K562 (cell line): ENCODE measurements at regions not wholly inside any gene's neighbourhood (a gene's known extent, or its start where the extent isn't known, plus 50 kb on each side); places are given as distances from the start of the nearest gene placed in this dataset.

Experiments
- ATAC-seq: fragments of 200-7000 bp; cut with Tn5 transposase; 3 replicates; pipeline ENCODE4 v1.9.1; 2020; ENCODE audit warnings: moderate library complexity
- BruUV-seq: library from RNA; stranded (reverse); fragments of 400-500 nt; replicated peaks from 2 replicates; lab custom pipeline; 2021; lab: Mats Ljungman, UMichigan
- CTCF ChIA-PET: fragments of 300-600 bp; formaldehyde crosslinking; extraction: SDS; loops from one replicate; lab custom pipeline; 2021; ENCODE audit warnings: low intra/inter-chr PET ratio; lab: Yijun Ruan, JAX
- POLR2A ChIA-PET: fragments of 300-600, 350-650 bp; sonication (Branson Sonifier 250); formaldehyde crosslinking; extraction: SDS; loops from one replicate; lab custom pipeline; 2021; ENCODE audit warnings: antibody characterized with exemption, inconsistent platforms; lab: Yijun Ruan, JAX
- DNase-seq, 4 experiments: peaks; one replicate each; pipeline versions ENCODE4 v3.0.0 to v3.0.0-alpha.2; 2011 to 2018; ENCODE audit warnings: low spot score in 3 of 4, mixed read lengths in 3 of 4; ENCODE audit errors: extremely low read depth in 1 of 4
- FAIRE-seq: peaks from 2 replicates; lab custom pipeline; 2011; peaks lifted over from hg19 to GRCh38; lab: Jason Lieb, UNC
- H2AFZ ChIP-seq: 2 replicates; pipeline ENCODE4 v1.6.0; 2011; ENCODE audit warnings: low read depth, low read length, control low read depth, inconsistent platforms
- H3K27ac ChIP-seq: fragments of 200-600 bp; 3 replicates; pipeline ENCODE4 v1.8.0; 2011; ENCODE audit warnings: low read depth, mild to moderate bottlenecking, control low read depth, inconsistent platforms, low read length, moderate library complexity, mixed read lengths; ENCODE audit errors: extremely low read depth
- H3K27me3 ChIP-seq, 2 experiments: fragments of 300-600 bp in 1 of 2; 2 replicates in 1 of 2; 3 replicates in 1 of 2; pipeline versions ENCODE4 v1.6.0 to v1.8.0; 2011; ENCODE audit warnings: inconsistent platforms in 2 of 2, low read length in 2 of 2, mild to moderate bottlenecking in 1 of 2, mixed read lengths in 1 of 2, moderate library complexity in 1 of 2; ENCODE audit not compliant: control insufficient read depth in 2 of 2, insufficient read depth in 2 of 2
- H3K36me3 ChIP-seq: fragments of 300-600 bp; 3 replicates; pipeline ENCODE4 v1.8.0; 2011; ENCODE audit warnings: mild to moderate bottlenecking, low read length, inconsistent platforms; ENCODE audit not compliant: control insufficient read depth, insufficient read depth
- H3K4me1 ChIP-seq, 2 experiments: fragments of 200-600 bp in 1 of 2; replicated peaks in 1 of 2; 2 replicates in 1 of 2; 3 replicates in 1 of 2; pipeline versions ENCODE4 v1.5.1 to v1.8.0; 2011; ENCODE audit warnings: inconsistent platforms in 2 of 2, low read length in 2 of 2, mild to moderate bottlenecking in 1 of 2, mixed read lengths in 1 of 2, moderate library complexity in 1 of 2; ENCODE audit not compliant: control insufficient read depth in 2 of 2, insufficient read depth in 2 of 2
- H3K4me2 ChIP-seq: 2 replicates; pipeline ENCODE4 v1.6.1; 2011; ENCODE audit warnings: low read length, control low read depth, inconsistent platforms, mixed read lengths; ENCODE audit not compliant: insufficient read depth
- H3K4me3 ChIP-seq: fragments of 200-600 bp; sonication (generic), shearing (Covaris generic); 2 replicates; pipeline ENCODE4 v1.5.1; 2016; ENCODE audit warnings: control low read depth, inconsistent platforms
- H3K79me2 ChIP-seq: fragments of 200-600 bp; 3 replicates; pipeline ENCODE4 v1.8.0; 2011; ENCODE audit warnings: low read length, inconsistent platforms; ENCODE audit not compliant: control insufficient read depth, insufficient read depth
- H3K9ac ChIP-seq, 2 experiments: 2 replicates each; pipeline versions ENCODE4 v1.6.0 to v1.6.1; 2011; ENCODE audit warnings: low read depth in 2 of 2, low read length in 2 of 2, control low read depth in 1 of 2, inconsistent platforms in 1 of 2, mild to moderate bottlenecking in 1 of 2, mixed read lengths in 1 of 2; ENCODE audit not compliant: insufficient read depth in 1 of 2
- H3K9me1 ChIP-seq: one replicate; pipeline ENCODE4 v1.6.0; 2011; ENCODE audit warnings: inconsistent platforms, mild to moderate bottlenecking, low read length, moderate library complexity; ENCODE audit not compliant: control insufficient read depth, insufficient read depth
- H3K9me3 ChIP-seq: replicated peaks from 2 replicates; pipeline ENCODE4 v1.5.1; 2011; ENCODE audit warnings: low read depth, low read length, inconsistent platforms; ENCODE audit not compliant: control insufficient read depth, insufficient read depth
- H4K20me1 ChIP-seq: replicated peaks from 2 replicates; pipeline ENCODE4 v1.6.1; 2011; ENCODE audit warnings: low read length, inconsistent platforms, mixed read lengths; ENCODE audit not compliant: control insufficient read depth, insufficient read depth
- ARID1B ChIP-seq: fragments of 450-650 bp; IDR thresholded peaks from 2 replicates; pipeline ENCODE4 v1.6.1; 2016; ENCODE audit warnings: antibody characterized with exemption, mild to moderate bottlenecking, inconsistent platforms
- BHLHE40 ChIP-seq: IDR thresholded peaks from 2 replicates; pipeline ENCODE4 v1.6.1; 2011; ENCODE audit warnings: low read length, improper control_type of control experiment
- CREB1 ChIP-seq, 2 experiments: sonication (generic) in 1 of 2; formaldehyde crosslinking in 1 of 2; IDR thresholded peaks; 2 replicates each; pipeline versions ENCODE4 v1.6.1 to v1.8.0; 2012 to 2022; ENCODE audit warnings: inconsistent platforms in 1 of 2, mild to moderate bottlenecking in 1 of 2, missing genetic modification reagents in 1 of 2, moderate library complexity in 1 of 2
- JUNB ChIP-seq: fragments of 450-650 bp; formaldehyde crosslinking; conservative IDR thresholded peaks from 2 replicates; pipeline ENCODE4 v1.4.0; 2020; ENCODE audit warnings: mild to moderate bottlenecking
- LEF1 ChIP-seq: fragments of 450-650 bp; IDR thresholded peaks from 2 replicates; pipeline ENCODE4 v1.6.1; 2016; ENCODE audit warnings: mild to moderate bottlenecking
- PTBP1 ChIP-seq: fragments of 200-400 bp; formaldehyde crosslinking; IDR thresholded peaks from 2 replicates; pipeline ENCODE4 v1.6.1; 2017; ENCODE audit warnings: low read depth, low read length
- RBM34 ChIP-seq: fragments of 200-400 bp; formaldehyde crosslinking; IDR thresholded peaks from 2 replicates; pipeline ENCODE4 v1.6.1; 2018; ENCODE audit warnings: low read length, borderline replicate concordance; ENCODE audit not compliant: insufficient read depth
- ZFP1 ChIP-seq: fragments of 450-650 bp; formaldehyde crosslinking; IDR thresholded peaks from 2 replicates; pipeline ENCODE4 v1.4.0; 2020; ENCODE audit warnings: mild to moderate bottlenecking, mixed read lengths
- WGBS: fragments of 100-300 bp; shearing (Covaris generic); methylation state at CpG from one replicate; pipeline ENCODE4 v1.1.6; 2016; ENCODE audit warnings: low coverage, mixed read lengths; ENCODE audit not compliant: insufficient coverage; ENCODE audit errors: missing lambda C conversion rate; 5-methylcytosine and 5-hydroxymethylcytosine counted together
- in situ Hi-C: fragments of 300-500 bp; cut with MboI; formaldehyde crosslinking; loops from 4 replicates; pipeline ENCODE4 v1.15.0; 2018; ENCODE audit warnings: inconsistent platforms, mixed read lengths
- intact Hi-C: fragments of 100-400 bp; cut with micrococcal nuclease; formaldehyde crosslinking; loops from 2 replicates; pipeline ENCODE4 v1.14.2; 2022

- TF ChIP-seq CREB1 (IDR thresholded peaks at IDR 0.05) (no peak), CREB1 (CRISPR knock-in tag; IDR thresholded peaks at IDR 0.05) (no peak)
These were observed 513.0 kb downstream of the NAV3 start (continued) for GRCh38 chr12:78343657-78344056.

DNA sequence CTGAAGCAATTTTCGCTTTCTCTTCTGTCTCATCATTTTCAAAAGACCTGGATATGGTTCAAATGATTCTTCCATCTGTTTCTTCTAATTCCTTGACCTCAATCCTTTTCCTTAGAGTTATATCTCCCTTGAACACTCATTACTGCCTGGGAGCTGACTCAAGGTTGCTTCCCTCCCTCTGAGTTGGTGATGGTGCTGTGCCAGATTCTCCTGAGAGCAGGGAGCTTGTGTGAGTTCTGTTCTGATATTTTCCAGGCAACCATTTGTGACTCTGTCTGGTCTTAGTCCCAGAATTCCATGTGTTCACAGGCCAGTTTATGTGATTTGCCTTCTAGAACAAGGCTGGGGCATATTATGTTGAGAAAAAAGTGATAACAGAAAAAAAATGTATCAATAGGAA lies 505.1 kb upstream of the SYT1 start:
- Histone ChIP-seq H3K79me2 (no peaks in the 10 kb centered on the region), H3K9ac (no peak overlapping the region), H3K4me3 (no peak overlapping the region), H3K27me3 (no peaks in the 10 kb centered on the region), H2AFZ (no peak overlapping the region), H4K20me1 (no peaks in the 10 kb centered on the region), H3K27ac (no peak overlapping the region), H3K36me3 (no peaks in the 10 kb centered on the region), H3K4me2 (no peak overlapping the region), H3K4me1 (no peaks in the 10 kb centered on the region), H3K9me1 (no peaks in the 10 kb centered on the region), H3K9me3 (0 out of 2 replicates have a peak, but pooled peaks cover 2% of the 10 kb centered on the region)
- ChIA-PET CTCF (no interaction called here), POLR2A (no interaction called here)
- ATAC-seq (no peak), DNase-seq (no peak), FAIRE-seq (no peak)
- in situ Hi-C loops (no loop called here), intact Hi-C loops (no loop called here)
- BruUV-seq = no TSS peak
- WGBS = 0% methylated on average over 1 of the region's 1 CpG
- no peak for TF ChIP-seq RBM34
- no peak for TF ChIP-seq ARID1B
- TF ChIP-seq PTBP1 = no peak
- TF ChIP-seq BHLHE40 = no peak
- no peak for TF ChIP-seq LEF1
- TF ChIP-seq ZFP1 = no peak
- TF ChIP-seq JUNB (CRISPR knock-in tag) = no peak
